Activated gamma-delta T cell (primary cell): ENCODE measurements at regions not wholly inside any gene's neighbourhood (a gene's known extent, or its start where the extent isn't known, plus 50 kb on each side); places are given as distances from the start of the nearest gene placed in this dataset.

Experiments
- DNase-seq: peaks from one replicate; lab custom pipeline; 2025; lab: John Stamatoyannopoulos, UW

GRCh38 chr18:46378126-46378863, 274.1 kb downstream of the HAUS1 start:
- DNase-seq = no peak

- DNase-seq = no peak
Measured at GRCh38 chr18:46378864-46379207, 274.7 kb downstream of the HAUS1 start.

GRCh38 chr18:46379323-46379950, 275.3 kb downstream of the HAUS1 start:
- DNase-seq = no peak

DNA sequence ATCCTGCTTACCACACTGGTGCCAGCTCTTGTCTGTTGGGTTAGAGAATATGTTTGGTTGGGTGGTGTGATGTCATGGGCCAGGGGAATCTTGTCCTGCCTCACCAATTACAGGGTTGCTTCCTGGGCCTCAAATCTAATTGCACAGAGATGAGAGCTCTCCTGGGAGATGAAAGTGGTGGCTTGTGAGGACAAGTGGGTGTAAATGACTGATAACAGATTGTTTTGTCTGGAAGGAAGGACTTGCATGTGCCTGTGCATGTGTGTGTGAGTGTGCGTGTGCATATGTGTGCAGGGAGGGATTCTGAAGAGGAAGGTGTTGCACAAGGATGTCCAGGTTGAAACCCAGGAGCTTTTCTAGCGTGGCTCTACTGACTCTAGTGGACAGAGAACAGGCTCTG, 271.9 kb downstream of the LOXHD1 start:
- DNase-seq = no peak

- DNase-seq = no peak
Measured at GRCh38 chr18:46386788-46387187, 270.2 kb downstream of the LOXHD1 start.

GRCh38 chr18:46387441-46388131, 269.4 kb downstream of the LOXHD1 start:
- DNase-seq = no peak

- no peak for DNase-seq
Measured at GRCh38 chr18:46388286-46388685, 268.7 kb downstream of the LOXHD1 start.

GRCh38 chr18:46392576-46392975, 264.4 kb downstream of the LOXHD1 start:
- no peak for DNase-seq

- no peak for DNase-seq
Measured at GRCh38 chr18:46393230-46393629, 263.8 kb downstream of the LOXHD1 start.

DNA sequence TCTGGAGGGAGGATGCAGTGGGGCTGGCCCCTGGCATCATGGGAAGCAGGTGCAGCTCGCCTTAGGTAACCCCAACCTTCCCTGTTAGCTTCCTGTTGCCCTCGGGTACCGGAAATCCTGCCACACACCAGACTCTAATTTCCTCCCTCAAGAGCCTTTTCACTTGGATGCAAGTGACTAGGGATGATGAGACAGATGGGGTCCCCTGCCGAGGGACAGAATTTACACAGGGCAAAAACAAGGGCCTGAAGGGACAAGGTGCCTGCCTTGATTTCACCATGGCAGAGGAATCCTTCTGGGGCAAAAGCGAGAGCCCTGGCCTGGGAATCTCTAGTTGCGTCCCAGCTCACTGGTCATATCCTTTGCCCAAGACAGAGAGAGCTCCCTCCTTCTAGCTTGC, 263.1 kb downstream of the LOXHD1 start:
- DNase-seq = no peak

DNA sequence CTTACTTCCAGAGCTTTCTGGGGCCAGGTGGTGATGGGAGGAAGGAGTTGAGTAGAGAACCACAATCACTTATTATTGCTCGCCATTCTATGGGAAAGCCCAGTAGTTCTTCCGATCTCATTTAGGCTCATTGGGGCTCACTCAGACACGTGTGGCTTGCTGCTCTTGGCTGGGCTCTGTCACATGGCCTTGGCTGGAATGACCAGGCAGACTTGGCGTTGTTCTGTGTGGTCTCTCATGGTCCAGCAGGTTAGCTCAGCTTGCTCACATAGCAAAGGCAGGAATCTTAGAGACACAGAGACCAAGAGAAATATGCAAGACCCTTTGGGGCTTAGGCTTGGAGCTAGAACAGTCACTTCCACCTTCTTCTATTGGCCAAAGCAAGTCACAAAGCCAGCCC, 261.2 kb downstream of the LOXHD1 start:
- no peak for DNase-seq

GRCh38 chr18:46397174-46397573, 259.8 kb downstream of the LOXHD1 start:
- DNase-seq = no peak

DNA sequence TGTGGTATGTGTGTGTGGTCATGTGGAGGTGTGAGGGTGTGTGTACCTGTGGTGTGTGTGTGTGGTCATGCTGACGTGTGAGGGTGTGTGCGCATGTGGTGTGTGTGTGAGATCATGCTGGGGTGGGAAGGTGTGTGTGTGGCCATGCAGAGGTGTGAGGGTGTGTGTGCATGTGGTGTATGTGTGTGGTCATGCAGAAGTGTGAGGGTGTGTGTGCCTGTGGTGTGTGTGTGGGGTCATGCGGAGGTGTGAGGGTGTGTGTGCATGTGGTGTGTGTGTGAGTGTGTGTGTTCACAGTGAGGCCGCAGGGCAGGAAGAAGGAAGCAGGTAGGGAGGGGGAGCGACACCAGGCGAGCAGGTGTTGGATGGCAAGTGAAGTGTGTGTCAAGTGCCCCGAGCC, 259.0 kb downstream of the LOXHD1 start:
- DNase-seq = no peak

DNA sequence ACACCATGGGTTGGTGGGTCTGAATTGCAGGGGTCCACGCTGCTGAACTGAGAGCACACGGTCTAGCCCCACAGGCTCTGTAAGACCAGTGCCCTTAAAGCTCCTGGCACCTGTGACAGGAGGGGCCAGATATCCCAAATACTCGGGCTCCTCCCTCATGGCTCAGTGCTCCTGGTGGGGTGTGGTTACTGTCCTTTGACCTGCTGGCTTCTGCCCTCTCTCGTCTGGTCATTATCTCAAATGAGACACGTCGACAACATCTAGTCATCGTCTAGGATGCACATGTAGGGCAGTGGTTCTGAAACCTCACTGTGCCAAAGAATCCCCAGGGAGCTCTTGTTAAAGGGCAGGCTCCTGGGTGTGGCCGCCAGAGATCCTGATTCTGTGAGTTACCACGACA, 258.4 kb downstream of the LOXHD1 start:
- DNase-seq = no peak

DNA sequence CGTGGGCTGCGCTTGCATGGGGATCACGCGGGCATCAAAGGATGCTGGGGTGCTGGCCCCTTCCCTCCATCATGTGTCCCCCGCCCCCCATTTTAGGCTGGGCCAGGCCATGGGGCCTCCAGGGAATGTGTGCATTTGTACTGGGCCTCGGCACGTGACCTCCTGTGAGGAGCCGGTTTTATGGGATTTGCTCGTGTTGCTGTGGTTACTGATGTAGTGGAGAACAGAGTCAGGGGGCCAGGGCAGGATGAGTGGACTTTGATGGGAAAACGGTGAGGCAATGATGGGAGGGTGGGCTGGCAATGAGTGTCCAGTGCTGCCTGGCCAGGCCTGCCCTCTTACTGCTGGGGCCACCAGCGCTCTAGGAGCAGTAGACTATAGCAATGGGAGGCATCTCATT, 257.7 kb downstream of the LOXHD1 start:
- no peak for DNase-seq

GRCh38 chr18:46400449-46400848, 256.6 kb downstream of the LOXHD1 start:
- no peak for DNase-seq

DNA sequence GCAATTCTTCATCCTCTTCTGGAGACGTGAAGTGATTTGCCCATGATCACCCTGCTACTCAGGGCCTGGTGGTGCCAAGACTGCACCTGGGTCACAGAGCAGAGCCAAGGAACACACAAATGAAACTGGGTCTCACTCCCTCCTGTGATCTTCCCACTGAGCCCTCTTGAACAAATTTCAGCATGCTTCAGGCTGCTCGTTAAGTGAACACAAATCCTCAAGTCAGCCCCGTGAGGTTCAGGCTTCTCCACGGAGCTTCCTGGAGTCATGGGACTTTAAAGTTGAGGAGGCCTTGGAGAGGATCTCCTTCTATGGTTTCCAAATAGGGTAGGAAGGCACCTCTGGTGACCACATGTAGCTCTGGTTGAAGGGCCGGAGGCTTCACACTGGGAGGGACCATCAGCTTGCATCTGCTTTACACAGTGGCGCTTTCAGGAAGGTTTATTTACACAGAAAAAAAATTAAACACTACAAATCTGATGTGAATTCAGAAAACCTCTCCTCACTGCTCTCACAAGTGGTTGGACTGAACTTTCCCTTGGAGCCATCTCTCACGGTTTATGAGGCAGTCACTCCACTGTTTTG, 255.4 kb downstream of the LOXHD1 start:
- DNase-seq = no peak

- DNase-seq = no peak
Measured at GRCh38 chr18:46402396-46402795, 254.6 kb downstream of the LOXHD1 start.

DNA sequence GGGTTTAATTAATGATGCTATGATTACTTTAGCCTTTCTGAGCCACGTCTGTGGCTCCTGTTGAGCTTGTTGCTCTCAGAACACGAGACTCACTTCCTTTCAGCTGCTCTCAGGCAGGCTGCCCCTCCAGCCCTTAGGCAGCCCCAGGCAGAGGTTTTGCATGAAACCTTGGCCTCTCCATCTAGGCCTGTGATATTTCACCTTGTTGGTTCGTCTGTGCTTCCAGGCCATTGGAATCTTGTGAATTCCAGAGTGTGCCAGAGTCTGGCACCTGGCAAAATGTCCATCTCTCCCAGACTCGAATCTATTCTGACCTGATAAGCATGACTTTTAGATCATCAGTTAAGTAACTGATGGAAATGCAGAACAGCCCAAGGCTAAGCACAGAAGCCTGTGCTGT, 254.1 kb downstream of the LOXHD1 start:
- DNase-seq = no peak

DNA sequence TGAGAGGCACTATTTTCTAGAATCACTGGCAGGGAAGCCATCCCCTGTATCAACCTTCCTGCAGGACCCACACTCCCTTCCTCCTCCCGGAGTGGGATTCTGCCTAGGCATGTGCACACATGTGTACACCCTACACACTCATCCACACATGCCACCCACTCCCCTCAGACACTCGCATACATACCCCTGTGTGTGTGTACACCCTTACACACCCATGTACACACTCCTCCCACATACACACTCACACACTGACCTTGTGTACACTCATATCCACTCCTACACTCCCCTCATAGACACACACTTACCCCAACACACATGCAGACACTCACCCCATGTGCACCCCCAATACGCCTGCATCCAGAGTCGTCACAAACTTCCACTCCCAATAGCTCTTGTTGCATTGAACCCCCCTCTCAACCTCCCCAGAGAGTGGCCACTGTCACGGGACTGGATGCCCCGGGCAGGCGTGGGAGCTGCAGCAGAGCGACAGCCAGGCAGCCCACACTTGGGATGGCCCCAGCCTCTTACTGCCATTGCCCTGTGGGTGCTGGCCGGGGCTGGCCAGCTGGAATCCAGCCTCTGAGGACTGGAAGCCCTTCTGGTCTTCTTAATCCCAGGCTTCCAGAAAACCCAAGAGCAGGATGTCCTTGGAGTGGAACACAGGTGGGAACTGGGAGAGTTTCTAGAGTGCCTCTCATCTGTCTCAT, 251.0 kb downstream of the LOXHD1 start:
- DNase-seq = no peak

DNA sequence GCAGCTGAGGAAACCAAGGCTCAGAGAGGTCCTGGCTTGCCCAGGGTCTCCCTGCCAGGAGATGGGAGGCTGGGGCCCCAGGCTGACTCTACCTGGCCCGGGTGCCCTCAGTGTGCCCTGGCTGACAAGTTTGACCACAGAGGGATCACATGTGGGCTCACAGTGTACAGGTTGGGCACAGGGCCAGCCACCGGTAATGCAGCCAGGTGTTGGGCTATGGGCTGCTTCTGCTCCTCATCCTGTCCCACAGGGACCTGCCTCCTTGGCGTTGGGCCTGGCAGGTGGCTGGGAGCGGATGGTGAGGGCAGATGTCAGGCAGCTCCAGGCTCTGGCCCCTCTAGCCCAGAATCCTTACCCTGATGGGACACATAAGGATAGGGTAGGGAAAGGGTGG, 250.5 kb downstream of the LOXHD1 start:
- DNase-seq = no peak

DNA sequence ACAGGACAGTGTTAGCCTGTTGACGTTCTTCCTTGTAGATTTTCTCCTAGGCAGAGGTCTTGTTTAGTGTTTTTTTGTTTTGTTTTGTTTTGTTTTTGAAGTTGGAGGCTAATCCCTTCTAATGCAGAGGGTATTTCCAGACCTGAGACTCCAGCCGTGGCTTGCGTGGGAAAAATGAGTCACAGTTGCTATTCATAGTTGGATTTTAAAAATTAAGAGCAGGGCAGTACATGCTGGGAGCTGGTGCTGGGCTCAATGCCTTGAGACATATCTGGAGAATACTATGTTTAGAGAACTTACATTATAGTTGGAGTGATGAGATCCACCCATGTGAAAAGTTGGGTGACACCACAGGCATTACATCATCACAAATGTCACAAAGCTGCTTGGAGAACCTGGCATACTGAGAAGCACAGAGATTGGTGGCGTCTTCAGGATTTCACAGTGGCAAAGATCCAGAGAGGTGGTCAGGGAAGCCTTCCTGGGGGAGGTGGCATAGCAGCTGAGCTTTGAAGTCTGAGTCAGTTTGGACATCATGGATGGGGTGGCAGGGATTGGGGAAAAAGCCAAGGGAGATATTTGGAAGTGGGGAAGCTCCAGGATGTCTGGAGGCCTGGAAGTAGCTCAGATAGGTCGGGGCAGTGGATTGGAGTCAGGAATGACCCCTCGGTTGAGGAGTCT, 249.4 kb downstream of the LOXHD1 start:
- DNase-seq = no peak
